WTC11 (cell line): ENCODE measurements at regions not wholly inside any gene's neighbourhood (a gene's known extent, or its start where the extent isn't known, plus 50 kb on each side); places are given as distances from the start of the nearest gene placed in this dataset.

ENCODE experiments used
- ATF1 ChIP-seq: sonication (generic); formaldehyde crosslinking; IDR thresholded peaks from 2 replicates; pipeline ENCODE4 v1.8.1; 2023; ENCODE audit warnings: mild to moderate bottlenecking, moderate library complexity, missing genetic modification reagents
- ATF3 ChIP-seq: sonication (generic); formaldehyde crosslinking; conservative IDR thresholded peaks from 2 replicates; pipeline ENCODE4 v1.8.1; 2022; ENCODE audit warnings: mild to moderate bottlenecking, missing genetic modification reagents
- CBFB ChIP-seq: sonication (generic); formaldehyde crosslinking; IDR thresholded peaks from 2 replicates; pipeline ENCODE4 v1.8.1; 2022; ENCODE audit warnings: mild to moderate bottlenecking, low read depth, missing genetic modification reagents
- CREB1 ChIP-seq: sonication (generic); formaldehyde crosslinking; IDR thresholded peaks from 2 replicates; pipeline ENCODE4 v1.8.0; 2023; ENCODE audit warnings: mild to moderate bottlenecking, missing genetic modification reagents
- CTCF ChIP-seq: fragments of 200-600 bp; IDR thresholded peaks from 2 replicates; pipeline ENCODE4 v1.8.0; 2022; ENCODE audit warnings: antibody characterized with exemption
- ELF4 ChIP-seq: sonication (generic); formaldehyde crosslinking; IDR thresholded peaks from 2 replicates; pipeline ENCODE4 v1.8.1; 2022; ENCODE audit warnings: low read depth, mild to moderate bottlenecking, moderate library complexity, missing genetic modification reagents
- MAX ChIP-seq: sonication (generic); formaldehyde crosslinking; IDR thresholded peaks from 2 replicates; pipeline ENCODE4 v1.8.0; 2022; ENCODE audit warnings: mild to moderate bottlenecking, missing genetic modification reagents
- MYBL2 ChIP-seq: sonication (generic); formaldehyde crosslinking; IDR thresholded peaks from 2 replicates; pipeline ENCODE4 v1.8.1; 2023; ENCODE audit warnings: mild to moderate bottlenecking, moderate library complexity, missing genetic modification reagents
- USF1 ChIP-seq: sonication (generic); formaldehyde crosslinking; IDR thresholded peaks from 2 replicates; pipeline ENCODE4 v1.8.0; 2022; ENCODE audit warnings: mild to moderate bottlenecking, missing genetic modification reagents
- ZNF416 ChIP-seq: fragments of 250-450 bp; sonication (Bioruptor Pico); IDR thresholded peaks from 2 replicates; pipeline ENCODE4 v1.9.0; 2021; ENCODE audit warnings: mild to moderate bottlenecking, inconsistent platforms

GRCh38 chr4:104879854-104880253 lies 266.8 kb upstream of the TET2 start:
- TF ChIP-seq CTCF (no peak), USF1 (CRISPR knock-in tag) (no peak), ATF1 (CRISPR knock-in tag) (no peak), MAX (CRISPR knock-in tag) (no peak), CBFB (CRISPR knock-in tag) (no peak), CREB1 (CRISPR knock-in tag) (no peak), ATF3 (CRISPR knock-in tag) (no peak), MYBL2 (CRISPR knock-in tag) (no peak), ZNF416 (no peak), ELF4 (no peak)
